ENCODE measurements at regions not wholly inside any gene's neighbourhood (a gene's known extent, or its start where the extent isn't known, plus 50 kb on each side); places are given as distances from the start of the nearest gene placed in this dataset.

DNA sequence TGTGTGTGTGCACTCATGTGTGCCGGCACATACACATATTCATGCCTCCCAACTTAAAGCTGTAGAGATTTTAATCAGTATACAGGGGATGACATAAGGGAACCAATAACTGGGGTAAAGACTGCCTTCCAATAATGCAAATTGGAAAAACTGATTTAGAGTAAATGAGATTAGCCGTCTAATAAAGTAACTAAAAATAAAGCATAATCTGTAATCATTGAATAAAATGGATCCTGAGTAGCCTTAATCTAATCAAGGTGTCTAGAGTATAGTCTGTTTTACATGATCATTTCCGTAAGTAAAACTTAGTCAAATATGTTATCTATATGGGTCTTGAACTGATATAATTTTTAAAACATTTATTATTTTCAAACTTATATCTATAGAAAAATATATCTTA is 925.8 kb downstream of the FSTL5 start:
- Histone ChIP-seq H2BK20ac (ENCODE audit: low read depth, low read length) (no peak overlapping the region), H4K5ac (ENCODE audit: low read depth, low read length) (no peak overlapping the region), H3K56ac (ENCODE audit: extremely low read depth, insufficient read depth, low read length) (no peak overlapping the region), H2AK5ac (ENCODE audit: low read depth, low read length) (no peak overlapping the region), H4K91ac (ENCODE audit: insufficient read depth, low read depth, low read length) (no peak overlapping the region), H2BK120ac (ENCODE audit: low read depth, low read length) (no peak overlapping the region), H2AK9ac (replicated peaks; ENCODE audit: low read depth, low read length, poor library complexity) (no peak overlapping the region), H3K9me1 (ENCODE audit: insufficient read depth, low read length) (no peaks in the 10 kb centered on the region), H3K27ac (ENCODE audit: insufficient read depth, low read length) (no peak overlapping the region), H3K4me1 (ENCODE audit: control insufficient read depth, insufficient read depth, low read length) (no peaks in the 10 kb centered on the region), H3K27me3 (ENCODE audit: control insufficient read depth, insufficient read depth, low read length) (no peaks in the 10 kb centered on the region), H4K20me1 (ENCODE audit: insufficient read depth, low read length) (no peaks in the 10 kb centered on the region), H3K4me3 (ENCODE audit: insufficient read depth, low read depth, low read length) (no peak overlapping the region), H4K8ac (ENCODE audit: low read depth in 2 of 2, low read length in 2 of 2) (no peak overlapping the region), H2BK5ac (ENCODE audit: low read depth, low read length, poor library complexity, severe bottlenecking) (no peak overlapping the region), H3K23ac (ENCODE audit: low read depth, low read length) (no peak overlapping the region), H3K14ac (replicated peaks; ENCODE audit: low read depth, low read length) (no peak overlapping the region), H3K4me2 (ENCODE audit: low read depth, low read length) (no peak overlapping the region), H3K18ac (ENCODE audit: low read depth, low read length) (no peak overlapping the region), H3K9ac (ENCODE audit: low read depth, low read length) (no peak overlapping the region), H2AFZ (replicated peaks; ENCODE audit: low read length, poor library complexity) (no peak overlapping the region), H3K79me1 (ENCODE audit: low read depth in 1 of 2, low read length in 2 of 2) (no peaks in the 10 kb centered on the region), H3K36me3 (ENCODE audit: control insufficient read depth, insufficient read depth, low read length) (no peaks in the 10 kb centered on the region), H3K9me3 (ENCODE audit: control insufficient read depth, insufficient read depth, low read length) (no peaks in the 10 kb centered on the region), H2BK15ac (ENCODE audit: low read depth, low read length) (no peak overlapping the region), H3K4ac (ENCODE audit: low read depth, low read length) (no peak overlapping the region)
- dilution Hi-C loops (cut with HindIII; ENCODE audit: low sequenced_read_pairs, unreplicated experiment) = no loop called here
- TF ChIP-seq RFX5 (IDR thresholded peaks at IDR 0.05; ENCODE audit: low read depth, low read length) = no peak
- TF ChIP-seq RAD21 (IDR thresholded peaks at IDR 0.05; ENCODE audit: low read length) = no peak
- TF ChIP-seq NFE2L2 (IDR thresholded peaks at IDR 0.05; ENCODE audit: low read depth, low read length) = no peak
- TF ChIP-seq, protein P1, sequence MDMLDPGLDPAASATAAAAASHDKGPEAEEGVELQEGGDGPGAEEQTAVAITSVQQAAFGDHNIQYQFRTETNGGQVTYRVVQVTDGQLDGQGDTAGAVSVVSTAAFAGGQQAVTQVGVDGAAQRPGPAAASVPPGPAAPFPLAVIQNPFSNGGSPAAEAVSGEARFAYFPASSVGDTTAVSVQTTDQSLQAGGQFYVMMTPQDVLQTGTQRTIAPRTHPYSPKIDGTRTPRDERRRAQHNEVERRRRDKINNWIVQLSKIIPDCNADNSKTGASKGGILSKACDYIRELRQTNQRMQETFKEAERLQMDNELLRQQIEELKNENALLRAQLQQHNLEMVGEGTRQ (IDR thresholded peaks at IDR 0.05; ENCODE audit: low read depth, low read length) = no peak
- TF ChIP-seq FOS (IDR thresholded peaks at IDR 0.05; ENCODE audit: low read depth, low read length) = no peak
- TF ChIP-seq CHD1 (IDR thresholded peaks at IDR 0.05; ENCODE audit: low read depth, low read length) = no peak
- no peak for TF ChIP-seq MAFK (IDR thresholded peaks at IDR 0.05; ENCODE audit: low read depth, low read length)
- TF ChIP-seq RCOR1 (IDR thresholded peaks at IDR 0.05; ENCODE audit: insufficient replicate concordance, low read length) = no peak
- TF ChIP-seq MXI1 (IDR thresholded peaks at IDR 0.05; ENCODE audit: borderline replicate concordance, low read depth, low read length) = no peak
- no peak for TF ChIP-seq POLR2A (IDR thresholded peaks at IDR 0.05; ENCODE audit: low read depth, low read length)
- no peak for TF ChIP-seq SMC3 (IDR thresholded peaks at IDR 0.05; ENCODE audit: low read depth, low read length)
- TF ChIP-seq CEBPB (IDR thresholded peaks at IDR 0.05; ENCODE audit: low read depth, low read length) = no peak
- TF ChIP-seq, protein P2, sequence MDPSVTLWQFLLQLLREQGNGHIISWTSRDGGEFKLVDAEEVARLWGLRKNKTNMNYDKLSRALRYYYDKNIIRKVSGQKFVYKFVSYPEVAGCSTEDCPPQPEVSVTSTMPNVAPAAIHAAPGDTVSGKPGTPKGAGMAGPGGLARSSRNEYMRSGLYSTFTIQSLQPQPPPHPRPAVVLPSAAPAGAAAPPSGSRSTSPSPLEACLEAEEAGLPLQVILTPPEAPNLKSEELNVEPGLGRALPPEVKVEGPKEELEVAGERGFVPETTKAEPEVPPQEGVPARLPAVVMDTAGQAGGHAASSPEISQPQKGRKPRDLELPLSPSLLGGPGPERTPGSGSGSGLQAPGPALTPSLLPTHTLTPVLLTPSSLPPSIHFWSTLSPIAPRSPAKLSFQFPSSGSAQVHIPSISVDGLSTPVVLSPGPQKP (IDR thresholded peaks at IDR 0.05; ENCODE audit: borderline replicate concordance, low read depth, low read length) = no peak
- no peak for TF ChIP-seq BHLHE40 (IDR thresholded peaks at IDR 0.05; ENCODE audit: low read depth, low read length)
- TF ChIP-seq MAZ (IDR thresholded peaks at IDR 0.05; ENCODE audit: borderline replicate concordance, low read depth, low read length) = no peak
- TF ChIP-seq, protein P3, sequence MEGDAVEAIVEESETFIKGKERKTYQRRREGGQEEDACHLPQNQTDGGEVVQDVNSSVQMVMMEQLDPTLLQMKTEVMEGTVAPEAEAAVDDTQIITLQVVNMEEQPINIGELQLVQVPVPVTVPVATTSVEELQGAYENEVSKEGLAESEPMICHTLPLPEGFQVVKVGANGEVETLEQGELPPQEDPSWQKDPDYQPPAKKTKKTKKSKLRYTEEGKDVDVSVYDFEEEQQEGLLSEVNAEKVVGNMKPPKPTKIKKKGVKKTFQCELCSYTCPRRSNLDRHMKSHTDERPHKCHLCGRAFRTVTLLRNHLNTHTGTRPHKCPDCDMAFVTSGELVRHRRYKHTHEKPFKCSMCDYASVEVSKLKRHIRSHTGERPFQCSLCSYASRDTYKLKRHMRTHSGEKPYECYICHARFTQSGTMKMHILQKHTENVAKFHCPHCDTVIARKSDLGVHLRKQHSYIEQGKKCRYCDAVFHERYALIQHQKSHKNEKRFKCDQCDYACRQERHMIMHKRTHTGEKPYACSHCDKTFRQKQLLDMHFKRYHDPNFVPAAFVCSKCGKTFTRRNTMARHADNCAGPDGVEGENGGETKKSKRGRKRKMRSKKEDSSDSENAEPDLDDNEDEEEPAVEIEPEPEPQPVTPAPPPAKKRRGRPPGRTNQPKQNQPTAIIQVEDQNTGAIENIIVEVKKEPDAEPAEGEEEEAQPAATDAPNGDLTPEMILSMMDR (conservative IDR thresholded peaks at IDR 0.05; ENCODE audit: low read depth, low read length) = no peak
- POLR2A ChIA-PET (ENCODE audit: unreplicated experiment) = no interaction called here
- WGBS, 2 experiments (ENCODE audit: extremely low coverage in 2 of 2, insufficient read length in 1 of 2) = no CpG with 5 or more reads among the region's 3 CpGs
- intact Hi-C loops (cut with micrococcal nuclease) = no loop called here
- BruUV-seq (replicated peaks) = no TSS peak
- CTCF ChIA-PET = no interaction called here
- in situ Hi-C loops (cut with MboI; ENCODE audit: low sequenced_read_pairs) = no loop called here
- ATAC-seq (ENCODE audit: low read depth) (no peak), DNase-seq (no peak)

Data from IMR-90 (cell line).